Mucosa of descending colon (tissue), 3 donors: ENCODE measurements at regions not wholly inside any gene's neighbourhood (a gene's known extent, or its start where the extent isn't known, plus 50 kb on each side); places are given as distances from the start of the nearest gene placed in this dataset.

Source experiments
- ATAC-seq: fragments of 200-7000 bp; cut with Tn5 transposase; one replicate; pipeline ENCODE4 v1.9.1; 2020; ENCODE audit warnings: mild to moderate bottlenecking, moderate library complexity
- DNase-seq, 3 donors: peaks; one replicate each; pipeline ENCODE4 v3.0.0-alpha.2; 2020
- H3K36me3 ChIP-seq: fragments of 200-600 bp; one replicate; pipeline ENCODE4 v1.8.0; 2021; ENCODE audit warnings: low read depth, mild to moderate bottlenecking
- H3K4me1 ChIP-seq: fragments of 200-600 bp; one replicate; pipeline ENCODE4 v1.8.0; 2021; ENCODE audit warnings: low read depth, mild to moderate bottlenecking
- H3K4me3 ChIP-seq: fragments of 200-600 bp; one replicate; pipeline ENCODE4 v1.8.0; 2021; ENCODE audit warnings: mild to moderate bottlenecking
- H3K9me3 ChIP-seq: fragments of 200-600 bp; one replicate; pipeline ENCODE4 v1.8.0; 2021; ENCODE audit warnings: mild to moderate bottlenecking
- intact Hi-C, 2 donors: fragments of 100-400 bp; cut with DNase I in 1 of 2; cut with micrococcal nuclease in 1 of 2; formaldehyde crosslinking; loops; one replicate each; pipeline versions ENCODE4 v1.11.0 to v1.11.1; 2022; cut with DNase I, micrococcal nuclease
- TF ChIP-seq, protein P1 (sequence below): fragments of 200-600 bp; IDR thresholded peaks from one replicate; pipeline ENCODE4 v1.8.0; 2022; ENCODE audit warnings: antibody characterized with exemption, mild to moderate bottlenecking
- donor health status: DM: no; HTN: no; CAD: no; lungs with moderate emphysema.
- donor health status: DM: no; HTN: no; CAD: no.
- donor health status: DM: no; HTN: yes; CAD: no.

DNA sequence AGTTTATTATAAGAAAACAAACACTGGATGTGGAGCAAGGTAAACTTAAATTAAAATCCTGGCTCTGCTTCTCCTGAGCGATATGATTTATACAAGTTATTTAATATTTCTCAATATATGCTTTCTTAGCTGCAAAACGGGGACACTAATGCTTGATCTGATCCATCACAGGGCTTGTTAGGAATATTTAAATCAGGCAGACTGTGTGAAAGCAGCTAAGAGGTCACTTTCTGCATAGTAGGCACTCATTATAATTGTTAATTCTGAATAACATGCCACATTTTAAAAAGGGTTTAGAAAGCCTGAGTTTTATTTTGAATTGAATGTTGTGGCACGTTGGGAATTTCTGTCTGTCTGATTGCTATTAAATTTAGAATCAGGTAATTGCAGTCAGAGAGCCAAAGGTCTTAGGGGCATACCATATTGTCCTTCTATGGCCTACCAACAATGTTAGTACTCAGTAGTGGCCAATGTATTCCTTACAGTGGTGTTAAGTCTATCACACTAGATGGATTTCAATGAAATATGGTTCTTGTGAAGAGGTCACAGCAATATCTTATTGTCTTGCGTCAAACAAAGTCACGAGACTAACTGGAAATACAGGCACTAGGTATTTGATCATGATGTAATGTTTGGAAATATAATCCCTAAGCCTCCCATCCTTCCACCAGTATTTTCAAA, 890.0 kb upstream of the CDH8 start:
- ATAC-seq (no peak), DNase-seq (no peak)
- Histone ChIP-seq H3K9me3 (no peaks in the 10 kb centered on the region), H3K4me1 (no peaks in the 10 kb centered on the region), H3K36me3 (no peaks in the 10 kb centered on the region), H3K4me3 (no peak overlapping the region)
- intact Hi-C loops: no loop called here
- TF ChIP-seq, protein P1, sequence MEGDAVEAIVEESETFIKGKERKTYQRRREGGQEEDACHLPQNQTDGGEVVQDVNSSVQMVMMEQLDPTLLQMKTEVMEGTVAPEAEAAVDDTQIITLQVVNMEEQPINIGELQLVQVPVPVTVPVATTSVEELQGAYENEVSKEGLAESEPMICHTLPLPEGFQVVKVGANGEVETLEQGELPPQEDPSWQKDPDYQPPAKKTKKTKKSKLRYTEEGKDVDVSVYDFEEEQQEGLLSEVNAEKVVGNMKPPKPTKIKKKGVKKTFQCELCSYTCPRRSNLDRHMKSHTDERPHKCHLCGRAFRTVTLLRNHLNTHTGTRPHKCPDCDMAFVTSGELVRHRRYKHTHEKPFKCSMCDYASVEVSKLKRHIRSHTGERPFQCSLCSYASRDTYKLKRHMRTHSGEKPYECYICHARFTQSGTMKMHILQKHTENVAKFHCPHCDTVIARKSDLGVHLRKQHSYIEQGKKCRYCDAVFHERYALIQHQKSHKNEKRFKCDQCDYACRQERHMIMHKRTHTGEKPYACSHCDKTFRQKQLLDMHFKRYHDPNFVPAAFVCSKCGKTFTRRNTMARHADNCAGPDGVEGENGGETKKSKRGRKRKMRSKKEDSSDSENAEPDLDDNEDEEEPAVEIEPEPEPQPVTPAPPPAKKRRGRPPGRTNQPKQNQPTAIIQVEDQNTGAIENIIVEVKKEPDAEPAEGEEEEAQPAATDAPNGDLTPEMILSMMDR: no peak

DNA sequence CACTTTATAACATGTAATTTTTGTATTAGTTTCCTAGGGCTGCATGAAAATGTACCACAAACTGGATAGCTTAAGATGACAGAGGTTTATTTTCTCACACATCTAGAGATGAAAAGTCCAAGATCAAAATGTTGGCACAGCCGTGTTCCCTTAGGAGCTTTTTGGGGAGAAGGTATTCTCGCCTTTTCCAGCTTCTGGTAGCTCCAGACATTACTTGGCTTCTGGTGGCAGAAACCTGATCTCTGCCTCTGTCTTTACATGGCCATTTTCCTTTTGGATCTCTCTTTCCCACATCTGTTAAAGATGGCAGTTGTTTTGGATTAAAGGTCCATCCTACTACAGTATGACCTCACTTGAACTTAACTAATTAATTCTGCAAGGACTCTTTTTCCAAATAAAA, 885.7 kb upstream of the CDH8 start:
- Histone ChIP-seq H3K4me3 (no peak overlapping the region), H3K4me1 (no peaks in the 10 kb centered on the region), H3K36me3 (no peaks in the 10 kb centered on the region), H3K9me3 (no peaks in the 10 kb centered on the region)
- TF ChIP-seq, protein P1: no peak
- DNase-seq (no peak), ATAC-seq (no peak)
- intact Hi-C loops: no loop called here

DNA sequence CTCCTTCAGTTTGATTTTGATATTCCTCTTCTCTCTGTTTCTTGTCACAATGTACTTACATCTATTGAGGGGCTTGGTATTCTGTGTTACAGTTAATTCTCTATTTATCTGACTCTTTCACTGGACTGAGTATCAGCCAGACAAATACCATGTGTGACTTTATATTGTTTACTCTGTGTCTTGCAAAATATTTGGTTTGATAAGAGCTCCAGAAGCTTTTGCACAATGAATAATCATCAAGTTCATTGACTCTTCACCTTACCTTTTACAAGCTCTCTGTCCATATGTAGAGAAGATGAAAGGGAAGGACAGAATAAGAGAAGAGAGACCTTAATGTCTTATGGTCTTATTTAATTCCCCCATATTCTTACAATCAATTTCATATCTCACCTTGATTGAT, 877.7 kb upstream of the CDH8 start:
- no peaks in the 10 kb centered on the region for H3K36me3 ChIP-seq
- TF ChIP-seq, protein P1: no peak
- intact Hi-C loops: no loop called here
- H3K4me1 ChIP-seq: no peaks in the 10 kb centered on the region
- no peak for DNase-seq
- H3K9me3 ChIP-seq: no peaks in the 10 kb centered on the region
- no peak for ATAC-seq
- H3K4me3 ChIP-seq: no peak overlapping the region

DNA sequence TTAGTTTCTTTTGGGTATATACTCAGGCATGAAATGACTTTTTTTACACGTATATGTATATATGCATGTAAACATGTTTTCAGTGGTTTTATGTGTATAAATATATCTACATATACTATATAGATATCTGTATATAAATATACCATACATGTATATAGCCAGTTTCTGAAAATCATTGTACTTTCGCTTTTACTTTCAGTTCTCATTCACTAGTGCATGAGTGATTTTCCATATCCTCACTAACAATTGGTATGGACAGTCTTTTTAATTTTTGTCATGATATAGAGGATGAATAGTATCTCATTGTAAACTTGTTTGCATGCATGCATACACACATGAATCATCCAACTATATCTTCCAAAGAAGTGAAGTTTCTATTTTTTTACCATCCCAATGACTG, 877.1 kb upstream of the CDH8 start:
- TF ChIP-seq, protein P1: no peak
- intact Hi-C loops: no loop called here
- Histone ChIP-seq H3K4me1 (no peaks in the 10 kb centered on the region), H3K4me3 (no peak overlapping the region), H3K9me3 (no peaks in the 10 kb centered on the region), H3K36me3 (no peaks in the 10 kb centered on the region)
- no peak for DNase-seq
- ATAC-seq: no peak

DNA sequence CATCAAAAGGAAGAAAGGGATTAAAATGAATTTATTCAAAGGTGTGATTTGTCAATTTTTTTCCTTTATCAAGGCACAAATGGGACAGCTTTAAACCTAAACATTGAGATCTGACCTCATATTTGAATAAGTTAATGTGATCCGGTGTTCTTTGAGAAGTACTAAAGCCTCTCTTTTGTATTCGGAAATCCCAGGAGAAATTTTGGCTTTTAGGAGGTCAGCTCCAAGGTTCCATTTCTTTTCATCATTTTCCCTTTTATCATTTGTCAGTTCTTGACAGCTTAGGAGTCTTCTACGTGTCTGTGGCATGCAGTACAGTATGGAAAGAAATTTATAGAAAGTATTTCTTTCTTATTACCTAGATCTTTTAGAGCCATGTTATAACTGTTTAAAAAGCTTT, 873.4 kb upstream of the CDH8 start:
- no peak for ATAC-seq
- no peaks in the 10 kb centered on the region for H3K36me3 ChIP-seq
- no peaks in the 10 kb centered on the region for H3K4me1 ChIP-seq
- H3K9me3 ChIP-seq: no peaks in the 10 kb centered on the region
- DNase-seq: no peak
- TF ChIP-seq, protein P1: no peak
- intact Hi-C loops: no loop called here
- no peak overlapping the region for H3K4me3 ChIP-seq

DNA sequence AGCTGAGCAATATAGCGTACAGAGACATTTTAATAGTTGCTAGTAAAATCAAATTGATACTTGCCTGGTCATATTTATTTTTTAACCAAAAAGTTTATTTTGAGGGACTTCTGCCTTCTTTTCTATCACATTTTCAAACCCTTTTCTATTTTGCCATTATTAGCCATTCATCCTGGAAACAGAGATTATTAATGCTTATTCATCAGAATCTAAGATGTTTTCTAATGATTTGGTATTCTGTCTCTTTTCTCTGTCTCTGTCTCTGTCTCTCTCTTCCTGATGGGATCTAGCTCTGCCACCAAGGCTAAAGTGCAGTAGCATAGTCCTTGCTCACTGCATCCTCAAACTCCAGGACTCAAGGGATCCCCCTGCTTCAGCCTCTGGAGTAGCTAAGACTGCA, 871.3 kb upstream of the CDH8 start:
- intact Hi-C loops: no loop called here
- DNase-seq (no peak), ATAC-seq (no peak)
- Histone ChIP-seq H3K9me3 (no peaks in the 10 kb centered on the region), H3K4me3 (no peak overlapping the region), H3K36me3 (no peaks in the 10 kb centered on the region), H3K4me1 (no peaks in the 10 kb centered on the region)
- TF ChIP-seq, protein P1: no peak
